ENCODE measurements at regions not wholly inside any gene's neighbourhood (a gene's known extent, or its start where the extent isn't known, plus 50 kb on each side); places are given as distances from the start of the nearest gene placed in this dataset.

DNA sequence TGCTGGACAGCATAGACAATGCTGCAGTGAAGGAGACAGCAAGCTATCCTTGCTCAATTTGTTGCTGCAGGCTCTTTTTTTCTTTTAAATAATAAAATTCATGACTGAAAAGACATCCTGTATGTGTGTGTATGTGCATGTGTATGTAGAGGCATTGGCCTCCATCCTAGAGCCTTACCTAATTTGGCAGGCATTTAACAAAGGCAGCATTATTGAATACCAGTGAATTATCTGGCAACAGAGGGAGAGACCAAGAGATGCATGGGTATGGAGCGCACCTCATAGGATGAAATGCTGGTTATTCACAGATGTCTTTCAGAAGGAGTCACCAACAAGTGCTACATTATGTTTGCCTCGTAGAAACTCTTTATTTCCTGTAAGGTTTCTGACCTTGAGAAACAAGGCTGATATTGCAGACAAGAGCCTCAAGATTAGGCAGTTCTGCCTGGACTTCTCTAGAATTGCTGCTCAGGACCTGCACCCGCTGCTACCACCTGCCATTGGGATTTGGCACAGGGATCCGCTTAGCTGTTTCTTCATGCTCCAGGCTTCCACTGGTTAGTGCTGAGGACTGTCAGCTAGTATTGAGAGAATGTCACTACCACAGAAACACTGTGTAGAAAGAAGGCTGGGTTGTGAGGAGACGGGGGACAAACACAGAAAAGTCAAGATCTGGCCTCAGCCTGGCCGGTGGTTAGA is 247.7 kb upstream of the RFX3 start:
- Histone ChIP-seq H3K4me3 (no peak overlapping the region), H3K9me3 (no peaks in the 10 kb centered on the region), H3K27ac (peak overlapping the region; percentile 45 to 69), H3K36me3 (no peaks in the 10 kb centered on the region), H3K27me3 (no peaks in the 10 kb centered on the region), H3K4me1 (no peaks in the 10 kb centered on the region)
- peak in 1 of 2 donors; percentile 43 for DNase-seq (ENCODE audit: low spot score in 2 of 2)
- TF ChIP-seq POLR2AphosphoS5 (IDR thresholded peaks at IDR 0.05) (no peak), POLR2A (IDR thresholded peaks at IDR 0.05) (no peak)
- TF ChIP-seq, protein P1, sequence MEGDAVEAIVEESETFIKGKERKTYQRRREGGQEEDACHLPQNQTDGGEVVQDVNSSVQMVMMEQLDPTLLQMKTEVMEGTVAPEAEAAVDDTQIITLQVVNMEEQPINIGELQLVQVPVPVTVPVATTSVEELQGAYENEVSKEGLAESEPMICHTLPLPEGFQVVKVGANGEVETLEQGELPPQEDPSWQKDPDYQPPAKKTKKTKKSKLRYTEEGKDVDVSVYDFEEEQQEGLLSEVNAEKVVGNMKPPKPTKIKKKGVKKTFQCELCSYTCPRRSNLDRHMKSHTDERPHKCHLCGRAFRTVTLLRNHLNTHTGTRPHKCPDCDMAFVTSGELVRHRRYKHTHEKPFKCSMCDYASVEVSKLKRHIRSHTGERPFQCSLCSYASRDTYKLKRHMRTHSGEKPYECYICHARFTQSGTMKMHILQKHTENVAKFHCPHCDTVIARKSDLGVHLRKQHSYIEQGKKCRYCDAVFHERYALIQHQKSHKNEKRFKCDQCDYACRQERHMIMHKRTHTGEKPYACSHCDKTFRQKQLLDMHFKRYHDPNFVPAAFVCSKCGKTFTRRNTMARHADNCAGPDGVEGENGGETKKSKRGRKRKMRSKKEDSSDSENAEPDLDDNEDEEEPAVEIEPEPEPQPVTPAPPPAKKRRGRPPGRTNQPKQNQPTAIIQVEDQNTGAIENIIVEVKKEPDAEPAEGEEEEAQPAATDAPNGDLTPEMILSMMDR (IDR thresholded peaks at IDR 0.05): no peak
- intact Hi-C loops (cut with DNase I; ENCODE audit: low total_unique reads): no loop called here

GRCh38 chr9:3769646-3770045 is 243.8 kb upstream of the RFX3 start:
- DNase-seq (ENCODE audit: low spot score in 2 of 2): no peak
- H3K36me3 ChIP-seq: no peaks in the 10 kb centered on the region
- H3K27ac ChIP-seq: no peak overlapping the region
- TF ChIP-seq POLR2AphosphoS5 (IDR thresholded peaks at IDR 0.05) (no peak), POLR2A (IDR thresholded peaks at IDR 0.05) (no peak)
- TF ChIP-seq, protein P1 (IDR thresholded peaks at IDR 0.05): no peak
- no peaks in the 10 kb centered on the region for H3K27me3 ChIP-seq
- H3K4me1 ChIP-seq: no peaks in the 10 kb centered on the region
- intact Hi-C loops (cut with DNase I; ENCODE audit: low total_unique reads): no loop called here
- no peaks in the 10 kb centered on the region for H3K9me3 ChIP-seq
- no peak overlapping the region for H3K4me3 ChIP-seq

- DNase-seq (ENCODE audit: low spot score in 2 of 2): no peak
- no peaks in the 10 kb centered on the region for H3K36me3 ChIP-seq
- H3K4me1 ChIP-seq: no peaks in the 10 kb centered on the region
- no peaks in the 10 kb centered on the region for H3K27me3 ChIP-seq
- H3K27ac ChIP-seq: no peak overlapping the region
- H3K9me3 ChIP-seq: no peaks in the 10 kb centered on the region
- no peak for TF ChIP-seq POLR2A (IDR thresholded peaks at IDR 0.05)
- H3K4me3 ChIP-seq: no peak overlapping the region
- intact Hi-C loops (cut with DNase I; ENCODE audit: low total_unique reads): no loop called here
Measured at GRCh38 chr9:3768712-3769457, 243.1 kb upstream of the RFX3 start.

GRCh38 chr9:3768286-3768685 is 242.5 kb upstream of the RFX3 start:
- no peaks in the 10 kb centered on the region for H3K36me3 ChIP-seq
- no peaks in the 10 kb centered on the region for H3K27me3 ChIP-seq
- DNase-seq (ENCODE audit: low spot score in 2 of 2): no peak
- H3K9me3 ChIP-seq: no peaks in the 10 kb centered on the region
- H3K4me1 ChIP-seq: no peaks in the 10 kb centered on the region
- no peak overlapping the region for H3K4me3 ChIP-seq
- no peak overlapping the region for H3K27ac ChIP-seq
- TF ChIP-seq POLR2A (IDR thresholded peaks at IDR 0.05): no peak
- no peak for TF ChIP-seq POLR2AphosphoS5 (IDR thresholded peaks at IDR 0.05)
- TF ChIP-seq, protein P1 (IDR thresholded peaks at IDR 0.05): no peak
- intact Hi-C loops (cut with DNase I; ENCODE audit: low total_unique reads): no loop called here

DNA sequence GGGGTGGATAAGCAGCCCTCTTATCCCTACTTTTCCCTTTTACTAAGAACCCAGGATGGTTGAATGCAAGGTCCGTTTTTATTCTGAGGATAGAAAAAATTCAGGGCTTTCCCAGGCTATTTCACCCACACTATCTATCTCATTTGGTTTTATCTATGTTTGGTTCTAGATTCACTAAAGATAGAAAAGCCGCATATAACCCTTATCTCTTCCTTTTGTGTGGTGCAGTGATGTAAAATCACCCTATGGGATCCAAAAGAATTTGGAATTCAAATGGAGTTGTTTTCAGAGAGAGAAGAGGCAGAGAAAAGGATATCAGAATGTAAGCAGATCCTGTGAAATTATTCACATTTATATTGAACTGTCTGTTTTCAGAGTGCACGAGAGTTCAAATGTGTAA is 236.3 kb upstream of the RFX3 start:
- no peak overlapping the region for H3K27ac ChIP-seq
- H3K4me3 ChIP-seq: no peak overlapping the region
- H3K4me1 ChIP-seq: no peaks in the 10 kb centered on the region
- no peaks in the 10 kb centered on the region for H3K9me3 ChIP-seq
- TF ChIP-seq, protein P1 (IDR thresholded peaks at IDR 0.05): no peak
- TF ChIP-seq POLR2A (IDR thresholded peaks at IDR 0.05) (no peak), POLR2AphosphoS5 (IDR thresholded peaks at IDR 0.05) (no peak)
- DNase-seq (ENCODE audit: low spot score in 2 of 2): no peak
- no peaks in the 10 kb centered on the region for H3K36me3 ChIP-seq
- no peaks in the 10 kb centered on the region for H3K27me3 ChIP-seq
- intact Hi-C loops (cut with DNase I; ENCODE audit: low total_unique reads): no loop called here

All from breast epithelium (tissue), 4 donors.